ENCODE measurements at regions not wholly inside any gene's neighbourhood (a gene's known extent, or its start where the extent isn't known, plus 50 kb on each side); places are given as distances from the start of the nearest gene placed in this dataset.

DNA sequence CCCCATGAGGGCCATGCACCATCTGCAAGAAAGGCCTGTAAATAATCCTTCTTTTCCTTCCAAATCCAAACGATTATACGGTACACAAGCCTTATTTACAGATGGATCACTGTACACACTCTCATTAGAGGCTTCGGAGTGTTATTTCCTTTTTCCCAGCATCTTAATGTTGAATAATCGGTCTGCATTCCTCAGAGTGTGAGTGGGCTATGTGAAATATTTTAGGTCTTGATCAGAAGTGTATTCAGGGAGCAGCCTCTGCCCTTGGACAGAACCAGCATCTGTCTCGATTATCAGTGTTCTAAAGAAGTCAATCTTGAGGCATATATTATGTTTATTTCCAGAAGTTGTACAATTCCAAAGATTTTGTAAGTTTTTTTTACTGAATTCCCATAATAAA is 340.6 kb downstream of the SEC23A start:
- Histone ChIP-seq H3K4me1 (ENCODE audit: low read length) (no peaks in the 10 kb centered on the region), H3K27ac (ENCODE audit: low read length) (no peak overlapping the region), H3K4me2 (ENCODE audit: low read length) (no peak overlapping the region), H3K36me3 (replicated peaks; ENCODE audit: low read depth, low read length) (no peaks in the 10 kb centered on the region), H4K20me1 (ENCODE audit: insufficient read depth, low read length) (no peaks in the 10 kb centered on the region), H2AFZ (ENCODE audit: low read depth, low read length) (no peak overlapping the region), H3K9me3 (ENCODE audit: insufficient read depth, low read length) (no peaks in the 10 kb centered on the region), H3K9ac (ENCODE audit: low read length) (no peak overlapping the region), H3K4me3 (ENCODE audit: low read length) (no peak overlapping the region), H3K27me3 (ENCODE audit: low read depth, low read length) (no peaks in the 10 kb centered on the region), H3K79me2 (ENCODE audit: low read length) (no peaks in the 10 kb centered on the region)
- TF ChIP-seq, protein P1, sequence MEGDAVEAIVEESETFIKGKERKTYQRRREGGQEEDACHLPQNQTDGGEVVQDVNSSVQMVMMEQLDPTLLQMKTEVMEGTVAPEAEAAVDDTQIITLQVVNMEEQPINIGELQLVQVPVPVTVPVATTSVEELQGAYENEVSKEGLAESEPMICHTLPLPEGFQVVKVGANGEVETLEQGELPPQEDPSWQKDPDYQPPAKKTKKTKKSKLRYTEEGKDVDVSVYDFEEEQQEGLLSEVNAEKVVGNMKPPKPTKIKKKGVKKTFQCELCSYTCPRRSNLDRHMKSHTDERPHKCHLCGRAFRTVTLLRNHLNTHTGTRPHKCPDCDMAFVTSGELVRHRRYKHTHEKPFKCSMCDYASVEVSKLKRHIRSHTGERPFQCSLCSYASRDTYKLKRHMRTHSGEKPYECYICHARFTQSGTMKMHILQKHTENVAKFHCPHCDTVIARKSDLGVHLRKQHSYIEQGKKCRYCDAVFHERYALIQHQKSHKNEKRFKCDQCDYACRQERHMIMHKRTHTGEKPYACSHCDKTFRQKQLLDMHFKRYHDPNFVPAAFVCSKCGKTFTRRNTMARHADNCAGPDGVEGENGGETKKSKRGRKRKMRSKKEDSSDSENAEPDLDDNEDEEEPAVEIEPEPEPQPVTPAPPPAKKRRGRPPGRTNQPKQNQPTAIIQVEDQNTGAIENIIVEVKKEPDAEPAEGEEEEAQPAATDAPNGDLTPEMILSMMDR (IDR thresholded peaks at IDR 0.05; ENCODE audit: low read depth, low read length) = no peak
- TF ChIP-seq EZH2phosphoT487 (IDR thresholded peaks at IDR 0.05; ENCODE audit: low read depth) = no peak

- Histone ChIP-seq H3K79me2 (ENCODE audit: low read length) (no peaks in the 10 kb centered on the region), H3K4me2 (ENCODE audit: low read length) (no peak overlapping the region), H4K20me1 (ENCODE audit: insufficient read depth, low read length) (no peaks in the 10 kb centered on the region), H3K27ac (ENCODE audit: low read length) (no peak overlapping the region), H2AFZ (ENCODE audit: low read depth, low read length) (no peak overlapping the region), H3K4me1 (ENCODE audit: low read length) (no peaks in the 10 kb centered on the region), H3K27me3 (ENCODE audit: low read depth, low read length) (no peaks in the 10 kb centered on the region), H3K4me3 (ENCODE audit: low read length) (no peak overlapping the region), H3K9me3 (ENCODE audit: insufficient read depth, low read length) (no peaks in the 10 kb centered on the region), H3K36me3 (replicated peaks; ENCODE audit: low read depth, low read length) (no peaks in the 10 kb centered on the region), H3K9ac (ENCODE audit: low read length) (no peak overlapping the region)
- TF ChIP-seq, protein P1 (IDR thresholded peaks at IDR 0.05; ENCODE audit: low read depth, low read length) = no peak
- no peak for TF ChIP-seq EZH2phosphoT487 (IDR thresholded peaks at IDR 0.05; ENCODE audit: low read depth)
Observed at GRCh38 chr14:38761033-38761432, 342.0 kb downstream of the SEC23A start.

- no peak overlapping the region for H3K4me2 ChIP-seq (ENCODE audit: low read length)
- TF ChIP-seq, protein P1 (IDR thresholded peaks at IDR 0.05; ENCODE audit: low read depth, low read length) = no peak
- TF ChIP-seq EZH2phosphoT487 (IDR thresholded peaks at IDR 0.05; ENCODE audit: low read depth) = no peak
Observed at GRCh38 chr14:38758661-38759060, 344.4 kb downstream of the SEC23A start.

DNA sequence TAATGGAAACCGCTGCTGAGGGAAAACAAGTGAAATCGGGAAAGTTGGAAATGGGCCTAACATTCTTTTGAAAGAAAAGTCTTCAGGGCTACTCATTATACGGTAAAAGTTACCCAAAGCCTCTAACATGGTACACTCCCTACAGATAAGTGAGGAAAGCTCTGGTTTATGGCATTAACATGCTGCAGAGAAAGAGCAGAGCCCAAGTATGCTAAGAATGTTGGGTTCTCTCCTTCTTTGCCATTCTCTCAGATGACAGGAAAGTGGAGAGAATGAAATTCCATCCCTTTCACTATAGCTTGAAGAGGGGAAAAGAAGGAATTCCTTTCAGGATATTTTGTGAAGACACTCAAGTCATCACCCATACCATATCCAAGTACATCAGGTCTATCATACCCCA is 348.0 kb downstream of the SEC23A start:
- Histone ChIP-seq H3K4me3 (ENCODE audit: low read length) (no peak overlapping the region), H3K4me1 (ENCODE audit: low read length) (no peaks in the 10 kb centered on the region), H3K27me3 (ENCODE audit: low read depth, low read length) (no peaks in the 10 kb centered on the region), H3K27ac (ENCODE audit: low read length) (no peak overlapping the region), H3K4me2 (ENCODE audit: low read length) (no peak overlapping the region), H3K9me3 (ENCODE audit: insufficient read depth, low read length) (no peaks in the 10 kb centered on the region), H3K36me3 (replicated peaks; ENCODE audit: low read depth, low read length) (no peaks in the 10 kb centered on the region), H4K20me1 (ENCODE audit: insufficient read depth, low read length) (no peaks in the 10 kb centered on the region), H3K9ac (ENCODE audit: low read length) (no peak overlapping the region), H2AFZ (ENCODE audit: low read depth, low read length) (no peak overlapping the region), H3K79me2 (ENCODE audit: low read length) (no peaks in the 10 kb centered on the region)
- TF ChIP-seq EZH2phosphoT487 (IDR thresholded peaks at IDR 0.05; ENCODE audit: low read depth) = no peak
- TF ChIP-seq, protein P1 (IDR thresholded peaks at IDR 0.05; ENCODE audit: low read depth, low read length) = no peak

More at GRCh38 chr14:38758661-38759060, 344.4 kb downstream of the SEC23A start:
- Histone ChIP-seq H3K27me3 (ENCODE audit: low read depth, low read length) (no peaks in the 10 kb centered on the region), H3K36me3 (replicated peaks; ENCODE audit: low read depth, low read length) (no peaks in the 10 kb centered on the region), H3K9ac (ENCODE audit: low read length) (no peak overlapping the region), H3K79me2 (ENCODE audit: low read length) (no peaks in the 10 kb centered on the region), H2AFZ (ENCODE audit: low read depth, low read length) (no peak overlapping the region), H3K4me1 (ENCODE audit: low read length) (no peaks in the 10 kb centered on the region), H3K4me3 (ENCODE audit: low read length) (no peak overlapping the region), H4K20me1 (ENCODE audit: insufficient read depth, low read length) (no peaks in the 10 kb centered on the region), H3K9me3 (ENCODE audit: insufficient read depth, low read length) (no peaks in the 10 kb centered on the region), H3K27ac (ENCODE audit: low read length) (no peak overlapping the region)

All from OCI-LY3 (cell line).